ES-I3 (cell line): ENCODE measurements at regions not wholly inside any gene's neighbourhood (a gene's known extent, or its start where the extent isn't known, plus 50 kb on each side); places are given as distances from the start of the nearest gene placed in this dataset.

Experiments
- H3K36me3 ChIP-seq: 2 replicates; pipeline ENCODE4 v1.6.1; 2013; ENCODE audit warnings: mild to moderate bottlenecking, low read length, control low read depth, moderate library complexity; ENCODE audit not compliant: insufficient read depth
- H3K4me1 ChIP-seq: 2 replicates; pipeline ENCODE4 v1.6.1; 2013; ENCODE audit warnings: mild to moderate bottlenecking, control low read depth, low read length; ENCODE audit not compliant: insufficient read depth
- H3K9ac ChIP-seq: 2 replicates; pipeline ENCODE4 v1.6.1; 2013; ENCODE audit warnings: low read depth, mild to moderate bottlenecking, low read length, moderate library complexity
- H3K9me3 ChIP-seq: 2 replicates; pipeline ENCODE4 v1.6.1; 2013; ENCODE audit warnings: mild to moderate bottlenecking, low read length, moderate library complexity; ENCODE audit not compliant: control insufficient read depth, insufficient read depth

- peaks cover 7% of the 10 kb centered on the region; the same call in 1 of the 2 replicates for H3K4me1 ChIP-seq
These were observed 241.8 kb downstream of the NPHP4 start for GRCh38 chr1:5750186-5751162.

GRCh38 chr1:5748286-5749225 is 243.7 kb downstream of the NPHP4 start:
- Histone ChIP-seq H3K9ac (no peak overlapping the region), H3K36me3 (no peaks in the 10 kb centered on the region), H3K9me3 (no peaks in the 10 kb centered on the region), H3K4me1 (peaks cover 7% of the 10 kb centered on the region; the same call in 1 of the 2 replicates)

More at GRCh38 chr1:5750186-5751162, 241.8 kb downstream of the NPHP4 start:
- Histone ChIP-seq H3K9me3 (no peaks in the 10 kb centered on the region), H3K36me3 (no peaks in the 10 kb centered on the region), H3K9ac (no peak overlapping the region)

GRCh38 chr1:5747426-5748285 is 244.6 kb downstream of the NPHP4 start:
- H3K36me3 ChIP-seq, result no peaks in the 10 kb centered on the region
- H3K9ac ChIP-seq, result no peak overlapping the region

GRCh38 chr1:5746611-5747425 is 245.4 kb downstream of the NPHP4 start:
- H3K36me3 ChIP-seq, result no peaks in the 10 kb centered on the region
- no peak overlapping the region for H3K9ac ChIP-seq
- peaks cover 2% of the 10 kb centered on the region; the same call in 1 of the 2 replicates for H3K4me1 ChIP-seq
- peaks cover 3% of the 10 kb centered on the region; the same call in 1 of the 2 replicates for H3K9me3 ChIP-seq

More at GRCh38 chr1:5747426-5748285, 244.6 kb downstream of the NPHP4 start:
- H3K9me3 ChIP-seq, result peaks cover 1% of the 10 kb centered on the region; the same call in 1 of the 2 replicates
- H3K4me1 ChIP-seq, result peaks cover 7% of the 10 kb centered on the region; the same call in 1 of the 2 replicates

GRCh38 chr1:5745800-5746610 is 246.2 kb downstream of the NPHP4 start:
- no peaks in the 10 kb centered on the region for H3K36me3 ChIP-seq
- peaks cover 3% of the 10 kb centered on the region; the same call in 1 of the 2 replicates for H3K9me3 ChIP-seq
- no peaks in the 10 kb centered on the region for H3K4me1 ChIP-seq
- H3K9ac ChIP-seq, result no peak overlapping the region

- no peaks in the 10 kb centered on the region for H3K36me3 ChIP-seq
- H3K4me1 ChIP-seq, result no peaks in the 10 kb centered on the region
- no peak overlapping the region for H3K9ac ChIP-seq
- H3K9me3 ChIP-seq, result peaks cover 3% of the 10 kb centered on the region; the same call in 1 of the 2 replicates
These were observed 247.1 kb downstream of the NPHP4 start for GRCh38 chr1:5744911-5745799.

GRCh38 chr1:5744341-5744740 is 247.9 kb downstream of the NPHP4 start:
- H3K36me3 ChIP-seq, result no peaks in the 10 kb centered on the region
- H3K9me3 ChIP-seq, result peaks cover 3% of the 10 kb centered on the region; the same call in 1 of the 2 replicates
- H3K9ac ChIP-seq, result no peak overlapping the region
- H3K4me1 ChIP-seq, result no peaks in the 10 kb centered on the region

GRCh38 chr1:5743435-5744095 is 248.7 kb downstream of the NPHP4 start:
- no peaks in the 10 kb centered on the region for H3K4me1 ChIP-seq
- no peak overlapping the region for H3K9ac ChIP-seq
- no peaks in the 10 kb centered on the region for H3K36me3 ChIP-seq
- peaks cover 3% of the 10 kb centered on the region; the same call in 1 of the 2 replicates for H3K9me3 ChIP-seq

- peaks cover 3% of the 10 kb centered on the region; the same call in 1 of the 2 replicates for H3K9me3 ChIP-seq
- H3K36me3 ChIP-seq, result no peaks in the 10 kb centered on the region
- H3K9ac ChIP-seq, result no peak overlapping the region
- no peaks in the 10 kb centered on the region for H3K4me1 ChIP-seq
These were observed 249.4 kb downstream of the NPHP4 start for GRCh38 chr1:5742801-5743200.

GRCh38 chr1:5742032-5742431 is 250.2 kb downstream of the NPHP4 start:
- Histone ChIP-seq H3K9me3 (peaks cover 3% of the 10 kb centered on the region; the same call in 1 of the 2 replicates), H3K36me3 (no peaks in the 10 kb centered on the region), H3K9ac (no peak overlapping the region), H3K4me1 (no peaks in the 10 kb centered on the region)
